NB4 (cell line): ENCODE measurements at regions not wholly inside any gene's neighbourhood (a gene's known extent, or its start where the extent isn't known, plus 50 kb on each side); places are given as distances from the start of the nearest gene placed in this dataset.

Experiments used
- CTCF ChIP-seq: IDR thresholded peaks from one replicate; pipeline ENCODE4 v1.5.1; 2012; ENCODE audit warnings: low read depth, low read length
- POLR2A ChIP-seq: IDR thresholded peaks from 2 replicates; pipeline ENCODE4 v1.6.1; 2011; ENCODE audit warnings: mild to moderate bottlenecking; ENCODE audit not compliant: insufficient read length; ENCODE audit errors: extremely low read depth

DNA sequence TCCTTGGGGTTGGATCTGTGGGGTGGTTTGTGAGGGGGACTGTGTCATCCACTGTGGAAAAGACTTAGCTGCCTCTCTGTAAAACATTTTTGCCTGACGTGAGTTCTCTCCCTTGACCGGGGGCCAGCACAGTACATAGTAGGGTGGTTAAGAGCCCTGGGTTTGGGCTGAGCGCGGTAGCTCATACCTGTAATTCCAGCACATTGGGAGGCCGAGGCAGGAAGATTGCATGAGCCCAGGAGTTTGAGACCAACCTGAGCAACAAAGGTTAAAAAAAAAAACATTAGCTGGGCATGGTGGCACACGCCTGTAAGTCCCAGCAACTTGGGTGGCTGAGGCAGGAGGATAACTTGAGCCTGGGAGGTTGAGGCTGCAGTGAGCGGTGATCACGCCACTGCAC, 74.7 kb upstream of the WNT7B start:
- TF ChIP-seq CTCF: no peak
- TF ChIP-seq POLR2A: no peak
